Tongue (tissue), 1 donor: ENCODE measurements at regions not wholly inside any gene's neighbourhood (a gene's known extent, or its start where the extent isn't known, plus 50 kb on each side); places are given as distances from the start of the nearest gene placed in this dataset.

ENCODE experiments used
- DNase-seq: peaks from one replicate; pipeline ENCODE4 v3.0.0-alpha.2; 2015

- peak; percentile 86 for DNase-seq
Measured at GRCh38 chrX:110432091-110432905, 73.7 kb downstream of the RTL9 start.

- DNase-seq, result no peak
Measured at GRCh38 chrX:110432906-110433215, 74.2 kb downstream of the RTL9 start.

GRCh38 chrX:110435196-110435595 is 76.5 kb downstream of the RTL9 start:
- no peak for DNase-seq

GRCh38 chrX:110436523-110436922 is 77.9 kb downstream of the RTL9 start:
- DNase-seq, result no peak

- DNase-seq, result no peak
Measured at GRCh38 chrX:110437686-110438085, 79.0 kb downstream of the RTL9 start.

GRCh38 chrX:110440016-110440805 is 81.6 kb downstream of the RTL9 start:
- DNase-seq, result no peak

- DNase-seq, result no peak
Measured at GRCh38 chrX:110442635-110443034, 84.0 kb downstream of the RTL9 start.

GRCh38 chrX:110444996-110445395 is 86.3 kb downstream of the RTL9 start:
- no peak for DNase-seq

- peak; percentile 60 for DNase-seq
Measured at GRCh38 chrX:110448459-110448858, 89.8 kb downstream of the RTL9 start.

- no peak for DNase-seq
Measured at GRCh38 chrX:110449312-110449711, 90.7 kb downstream of the RTL9 start.

- peak; percentile 91 for DNase-seq
Measured at GRCh38 chrX:110450050-110450449, 91.4 kb downstream of the RTL9 start.

GRCh38 chrX:110454336-110454735 is 95.7 kb downstream of the RTL9 start:
- no peak for DNase-seq

- peak; percentile 6 for DNase-seq
Measured at GRCh38 chrX:110462957-110463356, 104.3 kb downstream of the RTL9 start.

GRCh38 chrX:110466790-110467189 is 108.1 kb downstream of the RTL9 start:
- DNase-seq, result no peak

GRCh38 chrX:110472265-110472664 is 113.6 kb downstream of the RTL9 start:
- DNase-seq, result no peak

- DNase-seq, result no peak
Measured at GRCh38 chrX:110477593-110478228, 119.1 kb downstream of the RTL9 start.

GRCh38 chrX:110491846-110492620 is 133.4 kb downstream of the RTL9 start:
- DNase-seq, result no peak

GRCh38 chrX:110504947-110505346 is 146.3 kb downstream of the RTL9 start:
- no peak for DNase-seq

GRCh38 chrX:110509755-110510532 is 151.3 kb downstream of the RTL9 start:
- DNase-seq, result no peak

GRCh38 chrX:110511238-110511637 is 152.6 kb downstream of the RTL9 start:
- no peak for DNase-seq

GRCh38 chrX:110512341-110512740 is 153.7 kb downstream of the RTL9 start:
- DNase-seq, result no peak

- DNase-seq, result no peak
Measured at GRCh38 chrX:110514509-110514908, 155.9 kb downstream of the RTL9 start.
